DOHH2 (cell line): ENCODE measurements at regions not wholly inside any gene's neighbourhood (a gene's known extent, or its start where the extent isn't known, plus 50 kb on each side); places are given as distances from the start of the nearest gene placed in this dataset.

ENCODE experiments used
- EZH2phosphoT487 ChIP-seq: fragments of 200-600 bp; sonication (generic); IDR thresholded peaks from 2 replicates; pipeline ENCODE4 v1.6.1; 2017; ENCODE audit warnings: borderline replicate concordance, mild to moderate bottlenecking, antibody characterized with exemption, low read length, moderate library complexity, mixed read lengths
- TF ChIP-seq, protein P1 (sequence below): fragments of 200-600 bp; sonication (generic); IDR thresholded peaks from one replicate; pipeline ENCODE4 v1.5.1; 2014; ENCODE audit warnings: antibody characterized with exemption, mild to moderate bottlenecking, low read depth, low read length; ENCODE audit not compliant: poor library complexity, severe bottlenecking

DNA sequence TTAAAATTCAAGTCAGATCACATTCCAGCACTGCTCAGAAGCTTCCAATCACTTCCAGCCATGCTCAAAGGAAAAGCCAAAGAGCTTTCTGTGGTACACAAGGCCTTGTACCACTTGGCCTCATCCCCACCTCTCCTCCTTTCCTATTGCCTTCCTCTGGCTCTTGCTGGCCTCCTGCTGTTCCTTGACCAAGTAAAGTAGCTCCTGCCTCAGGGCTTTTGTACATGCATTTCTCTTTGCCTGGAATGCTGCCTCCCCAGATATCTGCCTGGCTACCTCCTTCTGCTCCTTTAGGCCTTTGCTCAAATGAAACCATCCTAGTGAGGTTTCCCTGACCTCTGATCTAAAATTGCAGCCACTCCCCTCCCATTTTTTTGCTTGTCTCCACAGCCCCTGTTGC lies 51.2 kb upstream of the TCL1B start:
- TF ChIP-seq, protein P1, sequence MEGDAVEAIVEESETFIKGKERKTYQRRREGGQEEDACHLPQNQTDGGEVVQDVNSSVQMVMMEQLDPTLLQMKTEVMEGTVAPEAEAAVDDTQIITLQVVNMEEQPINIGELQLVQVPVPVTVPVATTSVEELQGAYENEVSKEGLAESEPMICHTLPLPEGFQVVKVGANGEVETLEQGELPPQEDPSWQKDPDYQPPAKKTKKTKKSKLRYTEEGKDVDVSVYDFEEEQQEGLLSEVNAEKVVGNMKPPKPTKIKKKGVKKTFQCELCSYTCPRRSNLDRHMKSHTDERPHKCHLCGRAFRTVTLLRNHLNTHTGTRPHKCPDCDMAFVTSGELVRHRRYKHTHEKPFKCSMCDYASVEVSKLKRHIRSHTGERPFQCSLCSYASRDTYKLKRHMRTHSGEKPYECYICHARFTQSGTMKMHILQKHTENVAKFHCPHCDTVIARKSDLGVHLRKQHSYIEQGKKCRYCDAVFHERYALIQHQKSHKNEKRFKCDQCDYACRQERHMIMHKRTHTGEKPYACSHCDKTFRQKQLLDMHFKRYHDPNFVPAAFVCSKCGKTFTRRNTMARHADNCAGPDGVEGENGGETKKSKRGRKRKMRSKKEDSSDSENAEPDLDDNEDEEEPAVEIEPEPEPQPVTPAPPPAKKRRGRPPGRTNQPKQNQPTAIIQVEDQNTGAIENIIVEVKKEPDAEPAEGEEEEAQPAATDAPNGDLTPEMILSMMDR, result no peak
- no peak for TF ChIP-seq EZH2phosphoT487
